ENCODE measurements at regions not wholly inside any gene's neighbourhood (a gene's known extent, or its start where the extent isn't known, plus 50 kb on each side); places are given as distances from the start of the nearest gene placed in this dataset.

GRCh38 chr7:16045296-16045695 lies 358.8 kb upstream of the MEOX2 start:
- DNase-seq, result no peak

GRCh38 chr7:16044645-16045044 lies 358.2 kb upstream of the MEOX2 start:
- peak; percentile 36 for DNase-seq

GRCh38 chr7:16040346-16040745 lies 353.9 kb upstream of the MEOX2 start:
- DNase-seq, result no peak

- no peak for DNase-seq
Measured at GRCh38 chr7:16038906-16039305, 352.4 kb upstream of the MEOX2 start.

GRCh38 chr7:16035392-16035791 lies 348.9 kb upstream of the MEOX2 start:
- DNase-seq, result no peak

GRCh38 chr7:16034866-16035265 lies 348.4 kb upstream of the MEOX2 start:
- no peak for DNase-seq

GRCh38 chr7:16034353-16034752 lies 347.9 kb upstream of the MEOX2 start:
- no peak for DNase-seq

GRCh38 chr7:16033233-16033632 lies 346.8 kb upstream of the MEOX2 start:
- no peak for DNase-seq

- DNase-seq, result no peak
Measured at GRCh38 chr7:16028636-16029035, 342.2 kb upstream of the MEOX2 start.

GRCh38 chr7:16028103-16028502 lies 341.6 kb upstream of the MEOX2 start:
- no peak for DNase-seq

- no peak for DNase-seq
Measured at GRCh38 chr7:16027396-16027795, 340.9 kb upstream of the MEOX2 start.

- DNase-seq, result no peak
Measured at GRCh38 chr7:16026253-16027020, 340.0 kb upstream of the MEOX2 start.

- no peak for DNase-seq
Measured at GRCh38 chr7:16025696-16026095, 339.2 kb upstream of the MEOX2 start.

- no peak for DNase-seq
Measured at GRCh38 chr7:16023503-16023902, 337.0 kb upstream of the MEOX2 start.

GRCh38 chr7:16023046-16023445 lies 336.6 kb upstream of the MEOX2 start:
- DNase-seq, result no peak

- DNase-seq, result no peak
Measured at GRCh38 chr7:16021851-16022250, 335.4 kb upstream of the MEOX2 start.

- DNase-seq, result no peak
Measured at GRCh38 chr7:16015981-16016380, 329.5 kb upstream of the MEOX2 start.

- no peak for DNase-seq
Measured at GRCh38 chr7:16014031-16014430, 327.5 kb upstream of the MEOX2 start.

- DNase-seq, result no peak
Measured at GRCh38 chr7:16007911-16008310, 321.4 kb upstream of the MEOX2 start.

GRCh38 chr7:16004702-16005101 lies 318.2 kb upstream of the MEOX2 start:
- DNase-seq, result no peak

GRCh38 chr7:16001477-16001876 lies 315.0 kb upstream of the MEOX2 start:
- DNase-seq, result no peak

- DNase-seq, result no peak
Measured at GRCh38 chr7:15998617-15999016, 312.1 kb upstream of the MEOX2 start.

- DNase-seq, result no peak
Measured at GRCh38 chr7:15995027-15995426, 308.5 kb upstream of the MEOX2 start.

- DNase-seq, result no peak
Measured at GRCh38 chr7:15989194-15989593, 302.7 kb upstream of the MEOX2 start.

All from left hindlimb (tissue), 1 donor.